Skeletal muscle satellite cell (primary cell): ENCODE measurements at regions not wholly inside any gene's neighbourhood (a gene's known extent, or its start where the extent isn't known, plus 50 kb on each side); places are given as distances from the start of the nearest gene placed in this dataset.
"Not testable (repeated sequence)": the region's sequence is repeated elsewhere in the genome, so short reads cannot be mapped to it uniquely, and the experiment has no call there.

Experiments
- H3K27me3 ChIP-seq: 2 replicates; pipeline ENCODE4 v1.7.0; 2013; ENCODE audit warnings: low read length; ENCODE audit not compliant: control insufficient read depth, insufficient read depth
- H3K36me3 ChIP-seq: 2 replicates; pipeline ENCODE4 v1.7.0; 2013; ENCODE audit warnings: mild to moderate bottlenecking, control low read depth, low read length; ENCODE audit not compliant: insufficient read depth
- H3K4me1 ChIP-seq: 2 replicates; pipeline ENCODE4 v1.7.0; 2013; ENCODE audit warnings: low read length; ENCODE audit not compliant: control insufficient read depth, insufficient read depth
- H3K4me2 ChIP-seq: 2 replicates; pipeline ENCODE4 v1.7.0; 2013; ENCODE audit warnings: mild to moderate bottlenecking, low read length
- H3K4me3 ChIP-seq: 2 replicates; pipeline ENCODE4 v1.7.0; 2013; ENCODE audit warnings: low read length
- H3K9ac ChIP-seq: 2 replicates; pipeline ENCODE4 v1.7.0; 2013; ENCODE audit warnings: mild to moderate bottlenecking, low read depth, low read length, moderate library complexity
- H3K9me3 ChIP-seq: replicated peaks from 2 replicates; pipeline ENCODE4 v1.7.0; 2013; ENCODE audit warnings: mild to moderate bottlenecking, control low read depth, low read length

DNA sequence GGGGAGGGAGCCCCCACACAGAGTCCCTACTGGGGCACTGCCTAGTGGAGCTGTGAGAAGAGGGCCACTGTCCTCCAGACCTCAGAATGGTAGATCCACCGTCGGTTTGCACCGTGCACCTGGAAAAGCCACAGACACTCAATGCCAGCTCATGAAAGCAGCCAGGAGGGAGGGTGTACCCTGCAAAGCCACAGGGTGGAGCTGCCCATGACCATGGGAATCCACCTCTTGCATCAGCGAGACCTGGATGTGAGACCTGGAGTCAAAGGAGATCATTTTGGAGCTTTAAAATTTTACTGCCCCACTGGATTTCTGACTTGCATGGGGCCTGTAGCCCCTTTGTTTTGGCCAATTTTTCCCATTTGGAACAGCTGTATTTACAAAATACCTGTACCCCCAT, 188.1 kb upstream of the IRX4 start:
- not testable (repeated sequence) for H3K4me1 ChIP-seq, H3K36me3 ChIP-seq, H3K9ac ChIP-seq, H3K27me3 ChIP-seq, H3K4me2 ChIP-seq, H3K4me3 ChIP-seq, H3K9me3 ChIP-seq

GRCh38 chr5:2068531-2068930, 185.8 kb upstream of the IRX4 start:
- H3K4me3 ChIP-seq: no peak overlapping the region
- H3K9ac ChIP-seq: no peak overlapping the region
- H3K4me2 ChIP-seq: no peak overlapping the region
- no peaks in the 10 kb centered on the region for H3K36me3 ChIP-seq
- H3K27me3 ChIP-seq: peaks cover 11% of the 10 kb centered on the region
- H3K9me3 ChIP-seq: no peaks in the 10 kb centered on the region
- no peaks in the 10 kb centered on the region for H3K4me1 ChIP-seq

DNA sequence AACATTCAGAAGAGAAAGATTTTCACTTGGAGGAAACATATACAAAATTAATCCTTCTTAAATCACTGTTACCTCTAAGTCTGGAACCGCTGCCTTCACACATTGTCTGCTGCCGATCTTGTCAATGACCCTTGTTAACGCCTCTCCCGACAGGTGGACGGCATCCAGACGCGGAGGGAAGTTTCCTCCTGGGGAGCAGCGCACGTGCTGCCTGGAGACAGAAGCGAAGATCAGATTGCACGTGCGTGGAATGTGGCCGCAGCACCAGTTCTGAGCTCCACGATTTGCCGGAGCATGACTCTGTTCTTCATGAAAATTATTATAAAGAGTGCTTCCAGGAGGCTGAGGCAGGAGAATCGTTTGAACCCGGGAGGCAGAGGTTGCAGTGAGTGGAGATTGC, 183.6 kb upstream of the IRX4 start:
- H3K4me1 ChIP-seq: no peaks in the 10 kb centered on the region
- peaks cover 11% of the 10 kb centered on the region for H3K27me3 ChIP-seq
- H3K9ac ChIP-seq: no peak overlapping the region
- no peak overlapping the region for H3K4me2 ChIP-seq
- H3K36me3 ChIP-seq: no peaks in the 10 kb centered on the region
- H3K4me3 ChIP-seq: no peak overlapping the region
- H3K9me3 ChIP-seq: no peaks in the 10 kb centered on the region

DNA sequence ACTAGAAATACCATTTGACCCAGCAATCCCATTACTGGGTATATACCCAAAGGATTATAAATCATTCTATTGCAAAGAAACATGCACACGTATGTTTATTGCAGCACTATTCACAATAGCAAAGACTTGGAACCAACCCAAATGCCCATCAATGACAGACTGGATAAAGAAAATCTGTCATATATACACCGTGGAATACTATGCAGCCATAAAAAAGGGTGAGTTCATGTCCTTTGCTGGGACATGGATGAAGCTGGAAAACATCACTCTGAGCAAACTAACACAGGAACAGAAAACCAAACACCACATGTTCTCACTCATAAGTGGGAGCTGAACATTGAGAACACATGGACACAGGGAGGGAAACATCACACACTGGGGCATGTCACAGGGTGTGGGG, 180.7 kb upstream of the IRX4 start:
- H3K27me3 ChIP-seq: peaks cover 11% of the 10 kb centered on the region
- not testable (repeated sequence) for H3K4me2 ChIP-seq, H3K4me1 ChIP-seq, H3K9ac ChIP-seq, H3K4me3 ChIP-seq, H3K36me3 ChIP-seq, H3K9me3 ChIP-seq

- Histone ChIP-seq H3K9ac (no peak overlapping the region), H3K27me3 (no peaks in the 10 kb centered on the region), H3K9me3 (no peaks in the 10 kb centered on the region), H3K4me1 (no peaks in the 10 kb centered on the region), H3K36me3 (no peaks in the 10 kb centered on the region), H3K4me2 (no peak overlapping the region), H3K4me3 (no peak overlapping the region)
Measured at GRCh38 chr5:2052687-2053086, 170.0 kb upstream of the IRX4 start.

GRCh38 chr5:2049876-2050275, 167.2 kb upstream of the IRX4 start:
- H3K9ac ChIP-seq: no peak overlapping the region
- no peak overlapping the region for H3K4me3 ChIP-seq
- H3K9me3 ChIP-seq: no peaks in the 10 kb centered on the region
- no peaks in the 10 kb centered on the region for H3K4me1 ChIP-seq
- no peak overlapping the region for H3K4me2 ChIP-seq
- H3K36me3 ChIP-seq: no peaks in the 10 kb centered on the region
- peaks cover 4% of the 10 kb centered on the region for H3K27me3 ChIP-seq

- H3K4me3 ChIP-seq: no peak overlapping the region
- peaks cover 4% of the 10 kb centered on the region for H3K27me3 ChIP-seq
Measured at GRCh38 chr5:2048664-2049063, 165.9 kb upstream of the IRX4 start.

DNA sequence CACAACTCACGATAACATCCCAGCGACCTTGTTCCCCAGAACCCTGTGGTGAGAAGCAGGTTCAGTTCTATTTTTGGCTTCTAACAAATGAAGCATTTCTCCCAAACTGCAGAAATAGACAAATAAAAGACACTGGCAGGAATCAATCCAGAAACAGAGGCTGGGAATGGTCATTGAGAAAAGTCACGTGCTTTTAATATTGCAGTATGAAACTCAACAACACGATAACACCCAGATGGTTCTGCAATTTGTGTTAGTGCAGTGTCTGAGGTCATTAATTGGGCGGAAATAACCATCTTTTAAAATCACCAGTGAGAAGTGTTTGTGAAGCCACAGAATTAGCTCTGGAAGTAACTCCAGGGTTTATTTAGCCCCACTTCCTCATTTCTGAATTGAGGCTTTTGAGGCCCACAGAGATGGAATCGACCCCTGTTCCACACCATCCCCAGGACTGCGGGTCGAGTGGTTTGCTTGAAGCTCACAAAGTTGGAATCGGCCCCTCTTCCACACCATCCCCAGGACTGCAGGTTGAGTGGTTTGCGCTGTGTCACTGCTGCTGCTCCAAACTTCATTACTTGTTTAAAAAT, 164.7 kb upstream of the IRX4 start:
- Histone ChIP-seq H3K4me3 (no peak overlapping the region), H3K4me2 (no peak overlapping the region), H3K4me1 (no peaks in the 10 kb centered on the region), H3K36me3 (no peaks in the 10 kb centered on the region), H3K9me3 (no peaks in the 10 kb centered on the region), H3K9ac (no peak overlapping the region), H3K27me3 (peaks cover 4% of the 10 kb centered on the region)

More at GRCh38 chr5:2048664-2049063, 165.9 kb upstream of the IRX4 start:
- Histone ChIP-seq H3K9ac (no peak overlapping the region), H3K4me2 (no peak overlapping the region), H3K36me3 (no peaks in the 10 kb centered on the region), H3K4me1 (no peaks in the 10 kb centered on the region), H3K9me3 (no peaks in the 10 kb centered on the region)

DNA sequence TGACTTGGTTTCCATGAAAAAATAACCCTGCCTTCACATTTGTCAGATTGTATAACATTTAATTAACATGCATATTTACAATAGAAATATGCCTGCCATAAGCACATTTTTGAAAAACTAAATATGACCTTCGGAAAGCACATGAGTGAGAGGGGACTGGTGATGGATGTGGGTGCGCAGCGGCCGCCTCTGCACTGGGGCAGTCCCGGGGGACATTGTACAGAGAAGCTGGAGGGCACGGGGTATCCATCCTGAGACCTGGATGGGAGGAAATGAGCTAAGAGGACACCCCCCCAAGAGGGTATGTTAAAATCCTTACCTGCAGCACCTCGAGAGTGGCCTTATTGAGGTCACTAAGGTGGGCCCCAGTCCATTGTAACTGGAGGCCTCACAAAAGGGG, 161.3 kb upstream of the IRX4 start:
- H3K36me3 ChIP-seq: no peaks in the 10 kb centered on the region
- no peak overlapping the region for H3K9ac ChIP-seq
- no peaks in the 10 kb centered on the region for H3K9me3 ChIP-seq
- no peak overlapping the region for H3K4me3 ChIP-seq
- no peaks in the 10 kb centered on the region for H3K4me1 ChIP-seq
- H3K27me3 ChIP-seq: peaks cover 26% of the 10 kb centered on the region
- no peak overlapping the region for H3K4me2 ChIP-seq

DNA sequence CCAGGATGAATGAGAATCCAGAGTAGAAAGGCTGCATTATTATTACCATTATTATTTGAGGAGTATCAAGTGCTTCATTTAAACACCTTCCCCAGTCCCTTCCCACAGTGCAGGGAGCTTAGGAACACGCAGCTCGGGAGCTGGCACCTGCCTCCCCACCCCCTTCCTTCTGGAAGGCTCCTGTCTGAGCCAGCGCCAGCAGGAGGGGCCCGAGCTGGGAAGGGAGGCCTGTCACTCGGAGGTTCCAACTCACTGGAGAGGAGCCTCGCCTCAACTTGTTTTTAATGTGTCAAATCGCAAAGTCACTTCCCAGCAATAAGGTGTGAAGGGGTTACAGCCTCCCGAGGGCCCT, 156.4 kb upstream of the IRX4 start:
- Histone ChIP-seq H3K36me3 (no peaks in the 10 kb centered on the region), H3K4me3 (no peak overlapping the region), H3K27me3 (peaks cover 29% of the 10 kb centered on the region), H3K4me2 (peak overlapping the region; percentile 93), H3K4me1 (peaks cover 5% of the 10 kb centered on the region), H3K9ac (no peak overlapping the region), H3K9me3 (no peaks in the 10 kb centered on the region)

DNA sequence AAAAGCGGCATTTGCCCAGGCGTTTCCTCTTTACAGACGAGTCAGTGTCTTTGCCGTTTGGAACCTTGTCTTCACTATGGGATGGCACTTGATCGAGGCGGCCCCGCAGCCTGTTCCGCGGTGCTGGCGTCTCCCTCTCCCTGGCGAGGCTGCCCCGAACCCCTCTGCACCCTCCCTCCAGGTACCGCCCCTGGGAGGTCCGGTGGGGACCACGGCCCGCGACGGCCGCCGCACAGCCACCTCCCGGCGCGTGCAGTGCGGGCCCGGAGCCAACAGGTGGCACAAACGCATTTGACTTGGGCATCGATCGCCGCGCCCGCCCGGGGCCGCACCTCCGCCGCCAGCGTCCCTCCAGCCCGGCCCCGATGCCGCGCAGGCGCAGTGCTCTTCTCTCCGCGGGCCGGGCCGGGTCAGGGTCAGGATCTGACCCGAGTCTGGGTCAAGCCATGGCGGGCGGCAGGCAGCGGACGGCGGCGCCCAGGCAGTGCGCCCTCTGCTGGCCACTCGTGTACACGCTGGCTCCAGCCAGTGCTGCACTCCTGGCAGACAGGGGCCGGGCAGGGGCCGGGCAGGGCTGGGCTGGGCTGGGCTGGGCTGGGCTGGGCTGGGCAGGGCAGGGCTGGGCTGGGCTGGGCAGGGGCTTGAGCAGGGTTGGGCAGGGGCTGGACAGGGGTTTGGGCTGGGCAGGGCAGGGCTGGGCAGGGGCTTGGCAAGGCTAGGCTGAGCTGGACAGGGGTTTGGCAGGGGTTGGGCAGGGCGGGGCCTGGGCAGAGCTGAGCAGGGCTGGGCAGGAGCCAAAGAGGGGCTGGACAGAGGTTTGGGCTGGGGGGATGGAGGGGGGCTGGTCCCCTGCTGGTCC, 155.8 kb upstream of the IRX4 start:
- Histone ChIP-seq H3K4me2 (peak overlapping the region; percentile 93), H3K4me3 (peak overlapping the region; percentile 71), H3K4me1 (peaks cover 5% of the 10 kb centered on the region), H3K9me3 (no peaks in the 10 kb centered on the region), H3K9ac (peak overlapping the region; percentile 50), H3K27me3 (peaks cover 31% of the 10 kb centered on the region), H3K36me3 (no peaks in the 10 kb centered on the region)

DNA sequence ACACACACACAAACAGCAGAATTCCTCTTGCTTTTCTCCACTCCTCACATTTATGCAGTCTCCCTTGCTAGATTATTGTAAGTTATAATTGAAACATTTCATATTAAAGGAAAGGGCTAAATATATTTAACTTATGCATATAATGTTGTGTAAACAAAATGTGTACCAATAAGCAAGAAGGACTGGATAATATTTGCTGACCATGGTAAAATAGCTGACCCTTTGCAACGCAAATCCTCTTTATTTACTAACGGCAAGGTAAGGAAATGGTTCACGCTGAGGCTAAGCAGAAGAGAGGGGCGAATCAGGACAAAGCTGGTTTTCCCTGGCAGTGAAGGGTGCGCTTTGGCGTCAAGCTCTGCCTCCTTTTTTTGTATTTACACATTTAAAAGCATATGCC, 154.2 kb upstream of the IRX4 start:
- Histone ChIP-seq H3K4me1 (peaks cover 5% of the 10 kb centered on the region), H3K36me3 (no peaks in the 10 kb centered on the region), H3K27me3 (peaks cover 26% of the 10 kb centered on the region)

More for the DNA sequence above, 154.2 kb upstream of the IRX4 start:
- H3K9me3 ChIP-seq: no peaks in the 10 kb centered on the region
- H3K4me2 ChIP-seq: no peak overlapping the region
- no peak overlapping the region for H3K9ac ChIP-seq
- H3K4me3 ChIP-seq: no peak overlapping the region
